ENCODE measurements at regions not wholly inside any gene's neighbourhood (a gene's known extent, or its start where the extent isn't known, plus 50 kb on each side); places are given as distances from the start of the nearest gene placed in this dataset.

GRCh38 chr12:87660291-87660690 lies 368.9 kb downstream of the C12orf50 start:
- TF ChIP-seq CTCF (IDR thresholded peaks at IDR 0.05): no peak
- TF ChIP-seq EP300 (IDR thresholded peaks at IDR 0.05; ENCODE audit: low read depth): no peak
- TF ChIP-seq POLR2A (IDR thresholded peaks at IDR 0.05): no peak

Data from transverse colon (tissue), 3 donors.